Right lobe of liver (tissue), 6 donors: ENCODE measurements at regions not wholly inside any gene's neighbourhood (a gene's known extent, or its start where the extent isn't known, plus 50 kb on each side); places are given as distances from the start of the nearest gene placed in this dataset.

Experiments
- ATAC-seq, 4 donors: fragments of 200-7000 bp; cut with Tn5 transposase; one replicate each; pipeline ENCODE4 v1.9.1; 2020; ENCODE audit warnings: mild to moderate bottlenecking in 4 of 4, moderate library complexity in 4 of 4
- DNase-seq, 3 donors: peaks; one replicate each; pipeline ENCODE4 v3.0.0-alpha.2; 2020
- H3K27ac ChIP-seq, 3 donors: fragments of 200-600 bp; one replicate each; pipeline ENCODE4 v1.8.0; 2022
- H3K27me3 ChIP-seq, 2 donors: fragments of 200-600 bp; one replicate each; pipeline ENCODE4 v1.8.0; 2022
- H3K36me3 ChIP-seq, 4 donors: fragments of 200-600 bp; sonication (generic) in 1 of 4; one replicate each; pipeline versions ENCODE4 v1.5.1 to v1.8.0; 2017 to 2022; ENCODE audit warnings: control low read depth in 1 of 4
- H3K4me1 ChIP-seq, 4 donors: fragments of 200-600 bp; sonication (generic) in 1 of 4; one replicate each; pipeline versions ENCODE4 v1.5.1 to v1.8.0; 2017 to 2022; ENCODE audit warnings: control low read depth in 1 of 4
- H3K4me3 ChIP-seq, 3 donors: fragments of 200-600 bp; one replicate each; pipeline ENCODE4 v1.8.0; 2022
- H3K9me3 ChIP-seq, 4 donors: fragments of 200-600 bp; sonication (generic) in 1 of 4; one replicate each; pipeline versions ENCODE4 v1.5.1 to v1.8.0; 2017 to 2022; ENCODE audit warnings: control low read depth in 1 of 4
- CTCF ChIP-seq, 4 donors: fragments of 200-600 bp in 3 of 4; fragments of 450-650 bp in 1 of 4; IDR thresholded peaks; one replicate each; pipeline versions ENCODE4 v1.5.1 to v1.8.0; 2016 to 2022; ENCODE audit warnings: antibody characterized with exemption in 4 of 4, mild to moderate bottlenecking in 2 of 4
- POLR2A ChIP-seq: fragments of 450-650 bp; IDR thresholded peaks from one replicate; pipeline ENCODE4 v1.6.1; 2017; ENCODE audit warnings: antibody characterized with exemption, mild to moderate bottlenecking
- WGBS: methylation state at CpG from one replicate; pipeline ENCODE4 v1.1.6; 2018; ENCODE audit warnings: low coverage, low lambda C conversion rate; ENCODE audit not compliant: insufficient coverage; ENCODE audit errors: missing lambda C conversion rate; 5-methylcytosine and 5-hydroxymethylcytosine counted together
- intact Hi-C, 2 donors: fragments of 100-400 bp; cut with DNase I; formaldehyde crosslinking; loops; one replicate each; pipeline versions ENCODE4 v1.11.2 to v1.14.1; 2022
- donor health status: DM: no; HTN: yes; CAD: no.
- donor health status: DM: no; HTN: no; CAD: no.
- donor health status: DM: no; HTN: no; CAD: no.
- donor health status: DM: no; HTN: yes; CAD: no.
- donor health status: DM: no; HTN: yes; CAD: no.

- H3K27me3 ChIP-seq: no peaks in the 10 kb centered on the region
- H3K27ac ChIP-seq: peak overlapping the region in 2 of 3 donors; percentile 11 to 46
- no peak for TF ChIP-seq CTCF (IDR thresholded peaks at IDR 0.05)
- TF ChIP-seq POLR2A: no peak
- no peak for ATAC-seq
- no peak for DNase-seq
- H3K4me1 ChIP-seq: peaks cover 0 to 23% (median 9%) of the 10 kb centered on the region in 4 donors
- no peak overlapping the region for H3K4me3 ChIP-seq
- H3K9me3 ChIP-seq: no peaks in the 10 kb centered on the region
- intact Hi-C loops: no loop called here
- WGBS: 54% methylated on average over 5 of the region's 5 CpGs
- no peaks in the 10 kb centered on the region for H3K36me3 ChIP-seq
These were observed 737.8 kb downstream of the MATN1 start for GRCh38 chr1:29985606-29985945.

GRCh38 chr1:29984862-29985605, 738.4 kb downstream of the MATN1 start:
- peak overlapping the region in 2 of 3 donors; percentile 54 to 84 for H3K27ac ChIP-seq
- TF ChIP-seq CTCF (IDR thresholded peaks at IDR 0.05) (no peak), POLR2A (no peak)
- 38% methylated on average over 7 of the region's 7 CpGs for WGBS
- no peaks in the 10 kb centered on the region for H3K36me3 ChIP-seq
- no peaks in the 10 kb centered on the region for H3K9me3 ChIP-seq
- no peaks in the 10 kb centered on the region for H3K27me3 ChIP-seq
- H3K4me1 ChIP-seq: peaks cover 0 to 23% (median 9%) of the 10 kb centered on the region in 4 donors
- ATAC-seq (peak; percentile 82 to 90 (median 82)), DNase-seq (no peak)
- H3K4me3 ChIP-seq: no peak overlapping the region
- intact Hi-C loops: no loop called here

DNA sequence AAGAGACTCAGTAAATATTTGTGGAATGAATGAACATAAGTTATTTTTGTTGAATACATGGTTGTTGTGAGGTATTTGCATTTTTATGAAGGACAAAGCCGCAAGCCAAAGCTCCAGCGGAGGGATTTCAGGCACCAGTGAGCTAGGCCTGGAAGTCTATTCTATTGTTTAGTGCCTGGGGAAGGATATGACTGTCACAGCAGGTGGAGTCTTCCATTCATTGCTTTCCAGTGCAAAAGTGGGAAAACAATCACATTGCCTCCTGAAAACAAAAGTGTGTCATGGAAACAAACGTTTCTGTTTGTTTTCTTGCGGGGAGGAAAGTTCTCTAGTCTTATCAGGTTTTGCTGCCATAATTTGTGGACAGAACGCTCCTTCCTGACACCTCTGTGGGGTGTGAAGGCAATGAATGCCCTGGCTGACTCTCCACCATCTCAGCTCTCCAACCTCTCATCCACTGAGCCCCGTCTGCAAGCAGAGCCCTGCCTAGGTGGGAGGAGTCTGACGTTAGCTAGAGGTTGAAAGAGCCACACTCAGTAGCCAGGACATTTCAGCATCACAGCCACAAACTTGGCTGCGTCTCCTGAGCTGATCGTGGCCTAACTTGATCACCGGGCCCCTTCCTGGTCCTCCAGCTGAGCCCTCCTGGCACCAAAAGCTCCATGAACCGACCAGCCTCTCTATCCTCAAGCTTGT, 739.1 kb downstream of the MATN1 start:
- 33% methylated on average over 11 of the region's 11 CpGs for WGBS
- Histone ChIP-seq H3K27ac (peak overlapping the region in 2 of 3 donors; percentile 54 to 84), H3K27me3 (no peaks in the 10 kb centered on the region), H3K4me3 (no peak overlapping the region), H3K36me3 (no peaks in the 10 kb centered on the region), H3K4me1 (peaks cover 0 to 23% (median 9%) of the 10 kb centered on the region in 4 donors), H3K9me3 (no peaks in the 10 kb centered on the region)
- DNase-seq (peak in 2 of 3 donors; percentile 49 to 56), ATAC-seq (peak; percentile 69 to 82 (median 75))
- TF ChIP-seq CTCF (IDR thresholded peaks at IDR 0.05) (no peak), POLR2A (no peak)
- intact Hi-C loops: no loop called here

DNA sequence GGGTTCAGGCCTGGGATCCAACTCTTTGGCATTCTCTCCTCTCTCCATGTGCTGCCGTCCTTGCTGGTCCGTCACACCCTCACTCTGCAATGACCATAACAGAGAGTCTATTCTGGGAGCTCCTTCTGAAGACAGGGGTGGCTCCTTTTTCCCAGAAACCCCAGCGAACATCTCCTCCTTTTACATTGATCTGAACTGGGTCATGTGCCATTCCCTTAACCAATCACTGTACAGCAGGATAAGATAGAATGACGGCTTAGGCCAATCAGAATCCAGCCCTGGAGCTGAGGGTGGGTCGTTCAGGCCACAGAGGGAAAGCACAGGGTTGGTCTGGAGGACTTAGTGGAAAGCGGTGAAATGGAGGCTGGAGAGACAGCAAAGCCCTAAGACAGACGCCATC, 740.1 kb downstream of the MATN1 start:
- Histone ChIP-seq H3K4me3 (no peak overlapping the region), H3K36me3 (no peaks in the 10 kb centered on the region), H3K27me3 (no peaks in the 10 kb centered on the region), H3K4me1 (peaks cover 0 to 23% (median 9%) of the 10 kb centered on the region in 4 donors), H3K9me3 (no peaks in the 10 kb centered on the region), H3K27ac (no peak overlapping the region)
- WGBS: 59% methylated on average over 5 of the region's 7 CpGs
- no peak for DNase-seq
- no peak for TF ChIP-seq POLR2A
- TF ChIP-seq CTCF (IDR thresholded peaks at IDR 0.05): no peak
- no peak for ATAC-seq
- intact Hi-C loops: no loop called here
